ELR (cell line): ENCODE measurements at regions not wholly inside any gene's neighbourhood (a gene's known extent, or its start where the extent isn't known, plus 50 kb on each side); places are given as distances from the start of the nearest gene placed in this dataset.

Experiments
- DNase-seq: peaks from one replicate; pipeline ENCODE4 v3.0.0-alpha.2; 2015; ENCODE audit warnings: low read depth

GRCh38 chr11:115843685-115844084 is 339.5 kb upstream of the CADM1 start:
- DNase-seq: no peak

- no peak for DNase-seq
These were observed 338.9 kb upstream of the CADM1 start for GRCh38 chr11:115843111-115843510.

- no peak for DNase-seq
These were observed 315.8 kb upstream of the CADM1 start for GRCh38 chr11:115820026-115820425.

- no peak for DNase-seq
These were observed 314.8 kb upstream of the CADM1 start for GRCh38 chr11:115819014-115819413.

- no peak for DNase-seq
These were observed 313.7 kb upstream of the CADM1 start for GRCh38 chr11:115817844-115818468.

GRCh38 chr11:115808351-115808940 is 304.2 kb upstream of the CADM1 start:
- no peak for DNase-seq

- DNase-seq: no peak
These were observed 301.8 kb upstream of the CADM1 start for GRCh38 chr11:115806056-115806455.

GRCh38 chr11:115803073-115803740 is 299.0 kb upstream of the CADM1 start:
- DNase-seq: no peak

- DNase-seq: no peak
These were observed 298.4 kb upstream of the CADM1 start for GRCh38 chr11:115802641-115803040.

GRCh38 chr11:115792903-115793302 is 288.7 kb upstream of the CADM1 start:
- no peak for DNase-seq

- DNase-seq: no peak
These were observed 283.1 kb upstream of the CADM1 start for GRCh38 chr11:115787302-115787701.

- DNase-seq: no peak
These were observed 280.7 kb upstream of the CADM1 start for GRCh38 chr11:115784796-115785521.

GRCh38 chr11:115780646-115781362 is 276.6 kb upstream of the CADM1 start:
- no peak for DNase-seq

GRCh38 chr11:115778928-115779650 is 274.9 kb upstream of the CADM1 start:
- no peak for DNase-seq

- DNase-seq: no peak
These were observed 272.7 kb upstream of the CADM1 start for GRCh38 chr11:115776916-115777315.

GRCh38 chr11:115775846-115776245 is 271.6 kb upstream of the CADM1 start:
- no peak for DNase-seq

GRCh38 chr11:115774756-115775155 is 270.5 kb upstream of the CADM1 start:
- no peak for DNase-seq

GRCh38 chr11:115769891-115770290 is 265.7 kb upstream of the CADM1 start:
- no peak for DNase-seq

GRCh38 chr11:115767883-115768282 is 263.7 kb upstream of the CADM1 start:
- DNase-seq: no peak

GRCh38 chr11:115767047-115767802 is 263.0 kb upstream of the CADM1 start:
- DNase-seq: no peak

- DNase-seq: no peak
These were observed 262.3 kb upstream of the CADM1 start for GRCh38 chr11:115766561-115766960.
